D721Med (cell line): ENCODE measurements at regions not wholly inside any gene's neighbourhood (a gene's known extent, or its start where the extent isn't known, plus 50 kb on each side); places are given as distances from the start of the nearest gene placed in this dataset.

Experiments used
- DNase-seq: peaks from one replicate; pipeline ENCODE4 v3.0.0; 2011; ENCODE audit warnings: low spot score; ENCODE audit not compliant: insufficient read length
- FAIRE-seq: peaks from 2 replicates; lab custom pipeline; 2011; peaks lifted over from hg19 to GRCh38; lab: Jason Lieb, UNC
- TF ChIP-seq, protein P1 (sequence below): IDR thresholded peaks from 2 replicates; pipeline ENCODE4 v1.5.1; 2012; ENCODE audit warnings: mild to moderate bottlenecking, control low read depth; ENCODE audit not compliant: insufficient read depth; ENCODE audit errors: missing control alignments

GRCh38 chr16:52725043-52725442 lies 178.1 kb upstream of the TOX3 start:
- FAIRE-seq, result no peak
- TF ChIP-seq, protein P1, sequence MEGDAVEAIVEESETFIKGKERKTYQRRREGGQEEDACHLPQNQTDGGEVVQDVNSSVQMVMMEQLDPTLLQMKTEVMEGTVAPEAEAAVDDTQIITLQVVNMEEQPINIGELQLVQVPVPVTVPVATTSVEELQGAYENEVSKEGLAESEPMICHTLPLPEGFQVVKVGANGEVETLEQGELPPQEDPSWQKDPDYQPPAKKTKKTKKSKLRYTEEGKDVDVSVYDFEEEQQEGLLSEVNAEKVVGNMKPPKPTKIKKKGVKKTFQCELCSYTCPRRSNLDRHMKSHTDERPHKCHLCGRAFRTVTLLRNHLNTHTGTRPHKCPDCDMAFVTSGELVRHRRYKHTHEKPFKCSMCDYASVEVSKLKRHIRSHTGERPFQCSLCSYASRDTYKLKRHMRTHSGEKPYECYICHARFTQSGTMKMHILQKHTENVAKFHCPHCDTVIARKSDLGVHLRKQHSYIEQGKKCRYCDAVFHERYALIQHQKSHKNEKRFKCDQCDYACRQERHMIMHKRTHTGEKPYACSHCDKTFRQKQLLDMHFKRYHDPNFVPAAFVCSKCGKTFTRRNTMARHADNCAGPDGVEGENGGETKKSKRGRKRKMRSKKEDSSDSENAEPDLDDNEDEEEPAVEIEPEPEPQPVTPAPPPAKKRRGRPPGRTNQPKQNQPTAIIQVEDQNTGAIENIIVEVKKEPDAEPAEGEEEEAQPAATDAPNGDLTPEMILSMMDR, result no peak
- DNase-seq, result no peak

GRCh38 chr16:52721331-52721730 lies 174.4 kb upstream of the TOX3 start:
- FAIRE-seq, result no peak
- TF ChIP-seq, protein P1, result no peak
- DNase-seq, result no peak

DNA sequence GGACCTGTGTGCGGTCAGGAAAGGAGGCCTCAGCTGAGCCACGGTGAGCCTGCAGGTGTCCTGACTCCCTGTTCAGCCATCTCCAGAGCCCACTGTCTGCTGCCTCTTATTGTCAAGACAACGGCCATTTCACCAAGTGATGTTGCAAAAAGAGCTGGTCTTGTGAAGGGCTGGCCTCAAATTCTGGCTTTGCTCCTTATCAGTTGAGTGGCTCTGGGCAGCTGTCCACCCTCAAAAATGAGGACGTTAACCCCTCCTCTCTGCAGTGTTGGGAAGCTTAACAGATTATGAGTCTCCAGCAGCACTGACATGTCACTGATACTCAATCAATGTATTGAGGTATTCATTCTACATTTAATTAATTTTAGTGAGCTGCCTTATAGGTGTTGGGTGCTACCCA lies 171.1 kb upstream of the TOX3 start:
- no peak for DNase-seq
- no peak for FAIRE-seq
- TF ChIP-seq, protein P1, result no peak

DNA sequence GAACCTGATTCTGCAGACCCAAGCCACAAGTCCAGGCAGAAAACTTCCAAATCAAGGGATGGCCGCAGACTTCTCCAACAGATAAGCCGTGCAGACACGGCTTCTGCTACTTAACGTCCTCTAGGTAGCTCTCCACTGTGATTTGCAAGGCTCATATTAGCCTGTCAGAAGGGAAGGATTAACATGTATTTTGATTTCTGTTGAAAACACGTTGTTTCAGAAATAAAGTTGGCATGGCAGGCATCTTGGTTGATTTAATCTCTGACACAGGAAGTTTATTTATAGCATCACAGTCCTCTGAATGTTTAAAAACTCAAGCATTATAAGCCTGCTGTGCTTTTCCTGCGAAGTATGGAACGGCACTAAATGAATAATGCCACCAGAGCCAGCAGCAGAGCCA lies 166.8 kb upstream of the TOX3 start:
- no peak for DNase-seq
- TF ChIP-seq, protein P1, result no peak
- FAIRE-seq, result no peak

GRCh38 chr16:52709306-52709705 lies 162.4 kb upstream of the TOX3 start:
- DNase-seq (no peak), FAIRE-seq (no peak)
- TF ChIP-seq, protein P1, result no peak

GRCh38 chr16:52708476-52708875 lies 161.5 kb upstream of the TOX3 start:
- FAIRE-seq, result no peak
- no peak for DNase-seq

GRCh38 chr16:52707676-52708337 lies 160.9 kb upstream of the TOX3 start:
- DNase-seq (no peak), FAIRE-seq (no peak)
- TF ChIP-seq, protein P1, result no peak

More at GRCh38 chr16:52708476-52708875, 161.5 kb upstream of the TOX3 start:
- TF ChIP-seq, protein P1, result no peak
